Endothelial cell of umbilical vein (primary cell): ENCODE measurements at regions not wholly inside any gene's neighbourhood (a gene's known extent, or its start where the extent isn't known, plus 50 kb on each side); places are given as distances from the start of the nearest gene placed in this dataset.

Experiments used
- CTCF ChIP-seq, 2 donors: IDR thresholded peaks; 1 replicate in 1 of 2; 2 replicates in 1 of 2; pipeline ENCODE4 v1.5.1; 2011; ENCODE audit warnings: low read length in 2 of 2, mild to moderate bottlenecking in 2 of 2, moderate library complexity in 2 of 2, control low read depth in 1 of 2, inconsistent platforms in 1 of 2, low read depth in 1 of 2; ENCODE audit not compliant: insufficient read depth in 1 of 2; ENCODE audit errors: extremely low read depth in 1 of 2
- EZH2 ChIP-seq: IDR thresholded peaks from 2 replicates; pipeline ENCODE4 v1.6.1; 2012; ENCODE audit warnings: borderline replicate concordance, low read depth, mild to moderate bottlenecking, moderate library complexity, low read length, inconsistent platforms; ENCODE audit not compliant: severe bottlenecking
- MAX ChIP-seq: IDR thresholded peaks from 2 replicates; pipeline ENCODE4 v1.6.1; 2011; ENCODE audit not compliant: insufficient read depth, insufficient read length
- MYC ChIP-seq: IDR thresholded peaks from one replicate; pipeline ENCODE4 v1.6.1; 2011; ENCODE audit warnings: mild to moderate bottlenecking, low read depth, low read length
- POLR2A ChIP-seq: IDR thresholded peaks from 2 replicates; pipeline ENCODE4 v1.6.1; 2012; ENCODE audit warnings: low read depth, mild to moderate bottlenecking, control low read depth, low read length

GRCh38 chr6:82554666-82555065 lies 191.0 kb downstream of the TPBG start:
- TF ChIP-seq CTCF (IDR thresholded peaks at IDR 0.05; ENCODE audit: extremely low read depth in 1 of 2, insufficient read depth in 1 of 2, low read depth in 1 of 2, low read length in 2 of 2) (no peak), POLR2A (no peak), EZH2 (no peak), MYC (no peak), MAX (no peak)
